Sigmoid colon (tissue), 6 donors: ENCODE measurements at regions not wholly inside any gene's neighbourhood (a gene's known extent, or its start where the extent isn't known, plus 50 kb on each side); places are given as distances from the start of the nearest gene placed in this dataset.
"Not testable (repeated sequence)": the region's sequence is repeated elsewhere in the genome, so short reads cannot be mapped to it uniquely, and the experiment has no call there.

Experiments
- DNase-seq: peaks from one replicate; pipeline ENCODE4 v3.0.0-alpha.2; 2019
- H3K27ac ChIP-seq, 4 donors: fragments of 200-600 bp; sonication (generic); one replicate each; pipeline ENCODE4 v1.5.1; 2016 to 2019; ENCODE audit warnings: mild to moderate bottlenecking in 1 of 4
- H3K27me3 ChIP-seq, 3 donors: fragments of 200-600 bp; sonication (generic); one replicate each; pipeline ENCODE4 v1.5.1; 2019; ENCODE audit warnings: mild to moderate bottlenecking in 1 of 3
- H3K36me3 ChIP-seq, 4 donors: fragments of 200-600 bp; sonication (generic); one replicate each; pipeline ENCODE4 v1.5.1; 2016 to 2019
- H3K4me1 ChIP-seq, 4 donors: fragments of 200-600 bp; sonication (generic); one replicate each; pipeline ENCODE4 v1.5.1; 2017 to 2019
- H3K4me3 ChIP-seq, 4 donors: fragments of 200-600 bp; sonication (generic); one replicate each; pipeline ENCODE4 v1.5.1; 2017 to 2019; ENCODE audit warnings: mild to moderate bottlenecking in 2 of 4, moderate library complexity in 1 of 4
- H3K9me3 ChIP-seq, 4 donors: fragments of 200-600 bp in 3 of 4; sonication (generic) in 3 of 4; one replicate each; pipeline versions ENCODE4 v1.5.1 to v1.6.1; 2013 to 2019
- CTCF ChIP-seq, 4 experiments: fragments of 450-650 bp in 3 of 4; fragments of 200-600 bp in 1 of 4; IDR thresholded peaks; one replicate each; pipeline ENCODE4 v1.5.1; 2016 to 2019; ENCODE audit warnings: antibody characterized with exemption in 4 of 4, mild to moderate bottlenecking in 3 of 4, moderate library complexity in 2 of 4
- EP300 ChIP-seq, 4 donors: sonication (generic); formaldehyde crosslinking; IDR thresholded peaks; one replicate each; pipeline ENCODE4 v1.6.1; 2017; ENCODE audit warnings: antibody characterized with exemption in 4 of 4
- POLR2A ChIP-seq, 2 donors: fragments of 450-650 bp; IDR thresholded peaks; one replicate each; pipeline ENCODE4 v1.6.1; 2016; ENCODE audit warnings: antibody characterized with exemption in 2 of 2, mild to moderate bottlenecking in 2 of 2, moderate library complexity in 2 of 2
- POLR2AphosphoS5 ChIP-seq, 4 donors: sonication (generic); formaldehyde crosslinking; IDR thresholded peaks; one replicate each; pipeline ENCODE4 v1.6.1; 2017; ENCODE audit warnings: antibody characterized with exemption in 4 of 4
- WGBS, 2 donors: extraction: QIAGEN DNeasy Blood & Tissue Kit; methylation state at CpG; one replicate each; pipeline ENCODE4 v1.1.7; 2013; 5-methylcytosine and 5-hydroxymethylcytosine counted together
- intact Hi-C: fragments of 100-400 bp; cut with DNase I; formaldehyde crosslinking; loops from one replicate; pipeline ENCODE4 v1.15.1; 2023
- donor health status: healthy with polysubstance abuse.
- donor health status: healthy.

GRCh38 chr15:77869021-77869895, 208.3 kb downstream of the TBC1D2B start:
- TF ChIP-seq EP300 (IDR thresholded peaks at IDR 0.05) (no peak), POLR2A (IDR thresholded peaks at IDR 0.05) (no peak), POLR2AphosphoS5 (IDR thresholded peaks at IDR 0.05) (no peak)
- Histone ChIP-seq H3K27ac (no peak overlapping the region), H3K27me3 (no peaks in the 10 kb centered on the region), H3K4me1 (no peaks in the 10 kb centered on the region), H3K4me3 (no peak overlapping the region), H3K9me3 (no peaks in the 10 kb centered on the region), H3K36me3 (no peaks in the 10 kb centered on the region)
- peak; percentile 50 for DNase-seq
- WGBS, 2 donors: 70 to 75% methylated on average over 17 of the region's 17 CpGs
- intact Hi-C loops: no loop called here

- H3K27me3 ChIP-seq, H3K36me3 ChIP-seq, H3K9me3 ChIP-seq, H3K27ac ChIP-seq, intact Hi-C loops, H3K4me3 ChIP-seq, DNase-seq, H3K4me1 ChIP-seq: not testable (repeated sequence)
- 88 to 93% methylated on average over 8 of the region's 8 CpGs for WGBS, 2 donors
These were observed 209.4 kb downstream of the TBC1D2B start for GRCh38 chr15:77868048-77868629.

DNA sequence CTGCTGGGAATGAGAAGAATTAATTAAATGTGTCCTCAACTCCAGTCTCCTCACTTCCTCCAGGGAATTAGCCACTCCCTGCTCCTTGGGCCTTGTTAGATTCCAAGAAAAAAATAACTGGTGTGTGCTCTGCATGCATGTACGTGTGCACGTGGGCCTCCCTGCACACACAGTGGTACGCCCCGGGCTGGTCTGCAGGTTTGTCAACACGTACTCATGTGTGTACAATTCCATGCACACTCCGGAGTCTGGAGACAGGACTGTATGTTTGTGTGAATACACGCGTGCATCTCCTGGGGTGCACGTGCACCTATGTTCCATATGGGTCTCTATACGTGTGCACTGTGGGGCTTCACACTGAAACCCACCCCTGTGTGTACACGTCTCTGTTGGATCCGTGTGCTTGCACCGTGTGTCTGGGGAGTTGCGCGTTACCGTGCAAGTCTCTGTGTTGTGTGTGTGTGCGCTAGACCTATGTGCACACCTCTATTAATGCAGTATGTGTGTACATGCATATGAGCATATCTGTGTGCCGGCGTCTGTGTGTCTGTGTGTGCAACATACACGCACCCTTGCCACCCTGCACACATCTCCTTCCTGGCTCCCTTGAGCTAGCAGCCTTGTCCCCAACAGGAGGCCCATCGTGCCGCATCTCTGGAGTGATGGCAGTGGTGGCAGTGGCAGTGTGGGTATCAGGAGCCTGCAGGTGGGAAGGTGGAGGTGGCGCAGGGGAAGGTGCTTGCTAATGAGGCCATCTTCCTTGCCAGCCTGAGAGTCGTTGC, 210.1 kb downstream of the TBC1D2B start:
- Histone ChIP-seq H3K9me3 (no peaks in the 10 kb centered on the region), H3K4me1 (no peaks in the 10 kb centered on the region), H3K27ac (no peak overlapping the region), H3K4me3 (no peak overlapping the region), H3K27me3 (no peaks in the 10 kb centered on the region), H3K36me3 (no peaks in the 10 kb centered on the region)
- TF ChIP-seq POLR2A (IDR thresholded peaks at IDR 0.05): no peak
- TF ChIP-seq EP300 (IDR thresholded peaks at IDR 0.05): no peak
- TF ChIP-seq POLR2AphosphoS5 (IDR thresholded peaks at IDR 0.05): no peak
- no peak for TF ChIP-seq CTCF (IDR thresholded peaks at IDR 0.05)
- intact Hi-C loops: no loop called here
- 91 to 93% methylated on average over 24 of the region's 24 CpGs for WGBS, 2 donors
- DNase-seq: peak; percentile 32

- H3K27ac ChIP-seq: no peak overlapping the region
- no peaks in the 10 kb centered on the region for H3K27me3 ChIP-seq
- no peaks in the 10 kb centered on the region for H3K36me3 ChIP-seq
- intact Hi-C loops: no loop called here
- H3K4me3 ChIP-seq: no peak overlapping the region
- no peaks in the 10 kb centered on the region for H3K9me3 ChIP-seq
- DNase-seq: peak; percentile 39
- 73 to 79% methylated on average over 8 of the region's 8 CpGs for WGBS, 2 donors
- TF ChIP-seq POLR2A (IDR thresholded peaks at IDR 0.05): no peak
- TF ChIP-seq CTCF (IDR thresholded peaks at IDR 0.05): no peak
- no peak for TF ChIP-seq EP300 (IDR thresholded peaks at IDR 0.05)
- no peak for TF ChIP-seq POLR2AphosphoS5 (IDR thresholded peaks at IDR 0.05)
- H3K4me1 ChIP-seq: no peaks in the 10 kb centered on the region
These were observed 210.8 kb downstream of the TBC1D2B start for GRCh38 chr15:77866596-77867125.

DNA sequence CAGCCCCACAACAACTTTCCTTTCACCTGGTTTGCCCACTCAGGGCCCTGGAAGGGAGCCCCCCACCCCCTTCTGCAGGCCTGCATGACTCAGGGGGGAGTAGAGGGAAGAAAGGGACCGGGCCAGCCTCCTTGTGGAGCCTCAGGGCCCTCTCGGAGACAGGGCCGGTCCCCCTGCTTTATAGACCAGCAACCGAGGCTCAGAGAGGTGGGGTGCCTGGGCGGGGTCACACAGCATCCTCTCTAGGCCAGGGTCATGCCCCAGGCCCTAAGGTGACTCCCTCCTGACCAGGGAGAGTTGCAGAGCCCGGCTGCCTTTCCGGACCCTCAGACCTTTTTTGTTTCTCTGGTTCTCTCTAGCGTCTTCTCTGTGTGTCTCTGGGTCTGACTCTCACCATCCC, 211.3 kb downstream of the TBC1D2B start:
- WGBS, 2 donors: 85 to 89% methylated on average over 8 of the region's 8 CpGs
- intact Hi-C loops: no loop called here

More for the DNA sequence above, 211.3 kb downstream of the TBC1D2B start:
- DNase-seq: peak; percentile 44
- TF ChIP-seq POLR2AphosphoS5 (IDR thresholded peaks at IDR 0.05) (no peak), CTCF (IDR thresholded peaks at IDR 0.05) (no peak), POLR2A (IDR thresholded peaks at IDR 0.05) (no peak), EP300 (IDR thresholded peaks at IDR 0.05) (no peak)
- no peak overlapping the region for H3K4me3 ChIP-seq
- no peak overlapping the region for H3K27ac ChIP-seq
- H3K9me3 ChIP-seq: no peaks in the 10 kb centered on the region
- H3K36me3 ChIP-seq: no peaks in the 10 kb centered on the region
- H3K4me1 ChIP-seq: no peaks in the 10 kb centered on the region
- no peaks in the 10 kb centered on the region for H3K27me3 ChIP-seq
